ENCODE measurements at regions not wholly inside any gene's neighbourhood (a gene's known extent, or its start where the extent isn't known, plus 50 kb on each side); places are given as distances from the start of the nearest gene placed in this dataset.

DNA sequence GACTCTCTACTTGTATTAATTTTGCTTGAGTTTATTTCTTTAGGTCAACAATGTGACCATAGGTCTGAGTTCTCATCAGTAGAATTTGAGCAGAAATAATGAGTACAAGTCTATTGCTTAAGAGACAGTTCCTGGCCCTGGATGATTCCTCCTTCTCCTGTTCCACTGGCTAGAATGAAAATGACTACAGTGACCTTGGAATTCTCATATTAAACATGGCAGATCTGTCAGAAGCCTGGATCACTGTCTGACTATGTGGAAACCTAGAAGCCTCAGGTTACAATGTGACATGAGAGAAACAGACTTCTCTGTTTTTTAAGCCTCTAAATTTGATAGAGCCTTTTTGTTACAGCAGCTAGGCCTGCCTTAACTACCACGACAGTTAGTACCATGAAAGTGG, 82.9 kb upstream of the MED14 start:
- TF ChIP-seq, protein P1, sequence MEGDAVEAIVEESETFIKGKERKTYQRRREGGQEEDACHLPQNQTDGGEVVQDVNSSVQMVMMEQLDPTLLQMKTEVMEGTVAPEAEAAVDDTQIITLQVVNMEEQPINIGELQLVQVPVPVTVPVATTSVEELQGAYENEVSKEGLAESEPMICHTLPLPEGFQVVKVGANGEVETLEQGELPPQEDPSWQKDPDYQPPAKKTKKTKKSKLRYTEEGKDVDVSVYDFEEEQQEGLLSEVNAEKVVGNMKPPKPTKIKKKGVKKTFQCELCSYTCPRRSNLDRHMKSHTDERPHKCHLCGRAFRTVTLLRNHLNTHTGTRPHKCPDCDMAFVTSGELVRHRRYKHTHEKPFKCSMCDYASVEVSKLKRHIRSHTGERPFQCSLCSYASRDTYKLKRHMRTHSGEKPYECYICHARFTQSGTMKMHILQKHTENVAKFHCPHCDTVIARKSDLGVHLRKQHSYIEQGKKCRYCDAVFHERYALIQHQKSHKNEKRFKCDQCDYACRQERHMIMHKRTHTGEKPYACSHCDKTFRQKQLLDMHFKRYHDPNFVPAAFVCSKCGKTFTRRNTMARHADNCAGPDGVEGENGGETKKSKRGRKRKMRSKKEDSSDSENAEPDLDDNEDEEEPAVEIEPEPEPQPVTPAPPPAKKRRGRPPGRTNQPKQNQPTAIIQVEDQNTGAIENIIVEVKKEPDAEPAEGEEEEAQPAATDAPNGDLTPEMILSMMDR (IDR thresholded peaks at IDR 0.05; ENCODE audit: insufficient read depth, low read depth, low read length) = no peak
- TF ChIP-seq EZH2 (IDR thresholded peaks at IDR 0.05; ENCODE audit: insufficient read depth, low read length) = no peak
